Epithelial cell of proximal tubule (primary cell): ENCODE measurements at regions not wholly inside any gene's neighbourhood (a gene's known extent, or its start where the extent isn't known, plus 50 kb on each side); places are given as distances from the start of the nearest gene placed in this dataset.
"Not testable (repeated sequence)": the region's sequence is repeated elsewhere in the genome, so short reads cannot be mapped to it uniquely, and the experiment has no call there.

Experiments
- DNase-seq: peaks from one replicate; pipeline ENCODE4 v3.0.0-alpha.2; 2011; ENCODE audit warnings: low read depth
- H3K4me3 ChIP-seq: 2 replicates; pipeline ENCODE4 v1.5.1; 2011; ENCODE audit warnings: low read depth, mild to moderate bottlenecking, low read length
- TF ChIP-seq, protein P1 (sequence below): conservative IDR thresholded peaks from 2 replicates; pipeline ENCODE4 v1.5.1; 2012; ENCODE audit warnings: low read depth, mild to moderate bottlenecking, low read length

DNA sequence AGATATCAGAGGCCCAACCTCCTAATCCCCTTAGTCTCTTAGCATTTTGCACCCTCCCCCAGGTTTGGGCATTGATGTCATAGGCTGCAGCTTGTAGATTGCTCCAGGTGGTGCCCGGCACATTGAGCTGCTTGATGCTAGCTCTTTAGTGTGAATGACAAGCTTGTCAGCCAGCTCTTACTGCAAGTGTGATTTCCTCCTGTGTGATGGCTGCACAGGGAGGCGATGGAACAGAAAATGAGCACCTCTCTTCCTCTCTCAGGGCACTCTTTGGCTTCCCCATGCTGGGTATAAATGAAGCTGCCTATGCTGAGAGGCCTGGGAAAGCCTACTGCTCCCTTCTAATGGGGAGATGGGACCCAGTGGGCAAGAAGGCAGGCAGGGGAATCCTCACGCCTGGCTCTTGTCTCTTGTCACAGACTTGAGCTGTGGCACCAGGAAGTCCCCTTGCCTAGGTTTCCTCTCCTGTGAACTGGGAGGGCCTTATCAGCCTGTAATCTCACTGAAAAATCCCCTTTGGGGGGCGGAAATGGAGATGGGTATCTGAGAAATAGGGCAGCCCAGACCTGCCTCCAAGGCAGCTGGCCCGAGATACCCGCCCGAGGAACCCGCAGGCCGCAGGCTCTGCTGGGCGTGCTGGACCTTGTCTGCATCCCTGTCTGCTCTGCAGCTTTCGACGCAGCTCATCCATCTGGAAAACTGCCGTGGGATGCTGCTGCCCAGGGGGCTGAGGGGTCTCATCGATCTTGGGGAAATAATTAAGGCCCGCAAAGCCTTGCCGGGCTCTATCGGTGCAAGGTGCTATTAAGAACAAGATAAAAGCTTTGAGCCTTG lies 163.5 kb upstream of the CXCR4 start:
- TF ChIP-seq, protein P1, sequence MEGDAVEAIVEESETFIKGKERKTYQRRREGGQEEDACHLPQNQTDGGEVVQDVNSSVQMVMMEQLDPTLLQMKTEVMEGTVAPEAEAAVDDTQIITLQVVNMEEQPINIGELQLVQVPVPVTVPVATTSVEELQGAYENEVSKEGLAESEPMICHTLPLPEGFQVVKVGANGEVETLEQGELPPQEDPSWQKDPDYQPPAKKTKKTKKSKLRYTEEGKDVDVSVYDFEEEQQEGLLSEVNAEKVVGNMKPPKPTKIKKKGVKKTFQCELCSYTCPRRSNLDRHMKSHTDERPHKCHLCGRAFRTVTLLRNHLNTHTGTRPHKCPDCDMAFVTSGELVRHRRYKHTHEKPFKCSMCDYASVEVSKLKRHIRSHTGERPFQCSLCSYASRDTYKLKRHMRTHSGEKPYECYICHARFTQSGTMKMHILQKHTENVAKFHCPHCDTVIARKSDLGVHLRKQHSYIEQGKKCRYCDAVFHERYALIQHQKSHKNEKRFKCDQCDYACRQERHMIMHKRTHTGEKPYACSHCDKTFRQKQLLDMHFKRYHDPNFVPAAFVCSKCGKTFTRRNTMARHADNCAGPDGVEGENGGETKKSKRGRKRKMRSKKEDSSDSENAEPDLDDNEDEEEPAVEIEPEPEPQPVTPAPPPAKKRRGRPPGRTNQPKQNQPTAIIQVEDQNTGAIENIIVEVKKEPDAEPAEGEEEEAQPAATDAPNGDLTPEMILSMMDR, result no peak
- H3K4me3 ChIP-seq, result no peak overlapping the region
- DNase-seq, result no peak

DNA sequence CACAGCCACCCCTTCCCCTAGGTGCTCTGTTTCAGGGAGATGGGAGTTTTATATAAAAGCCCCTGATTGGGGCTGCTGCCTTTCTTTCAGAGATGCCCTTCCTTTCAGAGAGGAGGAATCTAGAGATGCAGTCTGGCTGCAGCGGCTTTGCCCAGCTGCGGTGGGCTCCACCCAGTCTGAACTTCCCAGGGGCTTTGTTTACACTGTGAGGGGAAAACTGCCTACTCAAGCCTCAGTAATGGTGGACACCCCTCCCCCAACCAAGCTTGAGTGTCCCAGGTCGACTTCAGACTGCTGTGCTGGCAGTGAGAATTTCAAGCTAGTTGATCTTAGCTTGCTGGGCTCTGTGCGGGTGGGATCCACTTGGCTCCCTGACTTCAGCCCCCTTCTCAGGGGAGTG lies 148.4 kb upstream of the CXCR4 start:
- not testable (repeated sequence) for DNase-seq, H3K4me3 ChIP-seq

DNA sequence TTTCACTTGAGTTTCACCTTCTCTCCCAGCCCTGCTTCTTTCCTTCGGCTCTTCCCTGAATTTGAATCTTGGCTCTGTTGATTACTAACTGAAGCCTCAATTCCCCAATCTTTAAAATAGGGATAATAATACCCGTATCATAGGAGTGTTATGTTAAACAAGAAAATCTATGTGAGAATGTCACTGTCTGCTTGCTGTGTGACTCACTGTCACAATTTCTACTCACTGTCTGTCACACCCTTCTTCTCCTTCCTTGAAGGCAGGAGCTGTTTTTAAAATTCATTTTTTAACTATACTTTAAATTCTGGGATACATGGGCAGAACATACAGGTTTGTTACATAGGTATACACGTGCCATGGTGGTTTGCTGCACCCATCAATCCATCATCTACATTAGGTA lies 141.6 kb upstream of the CXCR4 start:
- H3K4me3 ChIP-seq, result no peak overlapping the region
- TF ChIP-seq, protein P1, result no peak
- DNase-seq, result no peak

DNA sequence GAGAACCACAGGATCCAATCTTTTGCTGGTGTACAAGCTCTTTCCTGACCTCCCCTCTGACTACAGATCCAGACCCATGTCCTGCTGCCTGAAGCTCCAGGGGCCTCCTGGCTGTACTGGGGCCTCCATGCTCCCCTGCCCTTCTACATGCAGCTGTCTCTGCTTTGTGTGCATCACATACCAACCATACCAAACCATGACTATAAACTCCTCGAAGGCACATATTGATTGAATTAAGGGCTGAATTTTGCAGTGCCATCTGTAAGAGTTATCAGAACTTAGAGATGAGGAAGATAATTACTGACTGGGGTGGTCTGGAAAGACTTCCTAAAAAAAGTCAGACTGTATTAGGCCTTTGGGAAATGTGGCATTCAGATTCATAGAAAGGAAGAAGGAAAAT lies 139.9 kb upstream of the CXCR4 start:
- TF ChIP-seq, protein P1, result no peak
- DNase-seq, result no peak
- no peak overlapping the region for H3K4me3 ChIP-seq

DNA sequence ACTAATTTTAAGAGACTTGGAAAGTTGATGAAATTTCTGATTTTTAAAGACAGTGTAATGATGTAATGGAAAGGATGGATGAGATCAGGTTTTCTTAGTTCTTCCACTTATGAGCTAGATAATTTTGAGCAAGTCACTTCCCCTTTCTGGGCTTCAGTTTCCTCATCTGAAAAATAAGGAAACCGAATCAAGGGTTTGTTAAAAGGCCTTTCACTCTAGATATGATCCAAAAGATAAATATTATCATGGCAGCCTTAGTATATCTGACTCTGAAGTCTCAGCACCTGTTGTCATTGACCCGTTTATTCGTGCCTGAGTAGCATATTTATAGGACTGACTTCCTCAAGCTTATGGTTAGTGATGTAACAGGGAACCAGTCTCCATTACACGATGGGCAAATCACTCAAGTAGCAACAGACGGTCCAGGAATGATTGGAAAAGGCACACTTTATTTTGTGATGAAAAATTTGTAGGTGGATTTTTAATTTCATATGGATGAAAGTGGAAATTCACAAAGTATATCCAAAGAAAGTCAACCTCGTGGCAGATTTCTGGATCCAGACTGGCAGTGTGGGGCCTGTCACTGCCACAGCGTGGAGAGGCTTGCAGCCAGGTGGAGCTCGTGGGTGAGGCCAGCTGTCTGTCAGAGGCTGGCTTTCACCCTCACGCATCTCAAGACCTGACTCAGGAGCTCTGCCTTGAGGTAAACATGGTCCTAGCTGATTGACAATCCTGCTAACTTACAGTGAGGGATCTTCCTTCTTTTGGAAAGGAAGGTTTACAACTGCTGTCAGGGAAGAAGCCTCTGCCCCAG lies 137.9 kb upstream of the CXCR4 start:
- TF ChIP-seq, protein P1, result no peak
- no peak overlapping the region for H3K4me3 ChIP-seq
- no peak for DNase-seq

DNA sequence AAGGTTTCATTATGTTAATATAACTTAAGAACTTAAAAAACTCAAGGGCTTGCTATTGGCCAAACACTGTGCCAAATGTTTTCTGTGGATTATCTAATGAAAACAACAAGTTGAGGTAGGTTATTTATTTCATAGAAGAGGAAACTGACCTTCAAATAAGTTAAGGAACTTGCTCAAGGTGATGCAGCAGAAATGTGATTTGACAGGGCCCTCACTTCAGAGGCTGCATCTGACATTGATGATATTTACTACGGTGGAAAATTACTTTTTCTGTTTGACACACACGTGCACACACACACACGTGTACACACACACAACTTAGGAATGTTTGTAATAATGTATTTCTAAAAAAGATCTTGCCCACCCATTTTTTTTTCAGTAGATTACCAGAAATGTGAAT lies 137.2 kb upstream of the CXCR4 start:
- TF ChIP-seq, protein P1, result no peak
- no peak for DNase-seq
- H3K4me3 ChIP-seq, result no peak overlapping the region

DNA sequence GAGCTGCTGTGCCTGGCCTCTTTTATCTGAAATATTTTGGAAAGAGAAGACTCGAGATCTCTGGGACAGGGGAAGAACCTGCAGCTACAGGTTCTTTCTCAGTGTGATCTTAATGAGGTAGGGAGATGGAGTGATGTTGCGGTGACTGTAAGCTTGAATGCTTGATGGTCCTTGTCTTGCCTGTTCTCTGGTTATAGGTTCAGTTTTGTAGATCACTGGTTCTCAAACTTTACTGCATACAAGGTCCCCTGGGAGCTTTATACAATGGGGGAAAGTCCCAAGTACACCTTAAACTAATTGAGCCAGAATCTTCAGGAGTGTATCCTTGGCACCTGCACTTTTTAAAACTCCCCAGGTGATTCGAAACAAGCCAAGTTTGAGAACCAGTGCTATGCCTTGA lies 136.7 kb upstream of the CXCR4 start:
- TF ChIP-seq, protein P1, result no peak
- H3K4me3 ChIP-seq, result no peak overlapping the region
- no peak for DNase-seq
